RKO (cell line): ENCODE measurements at regions not wholly inside any gene's neighbourhood (a gene's known extent, or its start where the extent isn't known, plus 50 kb on each side); places are given as distances from the start of the nearest gene placed in this dataset.
"Not testable (repeated sequence)": the region's sequence is repeated elsewhere in the genome, so short reads cannot be mapped to it uniquely, and the experiment has no call there.

ENCODE experiments used
- DNase-seq: peaks from one replicate; pipeline ENCODE4 v3.0.0-alpha.2; 2016; ENCODE audit warnings: low spot score

GRCh38 chr15:53126144-53126543 is 336.0 kb upstream of the ONECUT1 start:
- no peak for DNase-seq

- DNase-seq: no peak
Observed at GRCh38 chr15:53122818-53123217, 332.7 kb upstream of the ONECUT1 start.

- not testable (repeated sequence) for DNase-seq
Observed at GRCh38 chr15:53116915-53117314, 326.8 kb upstream of the ONECUT1 start.

- no peak for DNase-seq
Observed at GRCh38 chr15:53116169-53116568, 326.0 kb upstream of the ONECUT1 start.

- DNase-seq: no peak
Observed at GRCh38 chr15:53115563-53115962, 325.4 kb upstream of the ONECUT1 start.

- no peak for DNase-seq
Observed at GRCh38 chr15:53114960-53115359, 324.8 kb upstream of the ONECUT1 start.

- DNase-seq: no peak
Observed at GRCh38 chr15:53110999-53111398, 320.9 kb upstream of the ONECUT1 start.

GRCh38 chr15:53108319-53108718 is 318.2 kb upstream of the ONECUT1 start:
- no peak for DNase-seq

- no peak for DNase-seq
Observed at GRCh38 chr15:53107855-53108254, 317.7 kb upstream of the ONECUT1 start.

- DNase-seq: no peak
Observed at GRCh38 chr15:53106505-53107286, 316.6 kb upstream of the ONECUT1 start.

- DNase-seq: no peak
Observed at GRCh38 chr15:53102483-53102882, 312.3 kb upstream of the ONECUT1 start.

- DNase-seq: no peak
Observed at GRCh38 chr15:53080484-53080883, 290.3 kb upstream of the ONECUT1 start.

- no peak for DNase-seq
Observed at GRCh38 chr15:53074221-53074620, 284.1 kb upstream of the ONECUT1 start.

- peak; percentile 96 for DNase-seq
Observed at GRCh38 chr15:53072077-53072476, 281.9 kb upstream of the ONECUT1 start.

- no peak for DNase-seq
Observed at GRCh38 chr15:53068636-53069035, 278.5 kb upstream of the ONECUT1 start.

- DNase-seq: no peak
Observed at GRCh38 chr15:53059273-53060043, 269.3 kb upstream of the ONECUT1 start.

GRCh38 chr15:53046153-53046790 is 256.1 kb upstream of the ONECUT1 start:
- no peak for DNase-seq

- no peak for DNase-seq
Observed at GRCh38 chr15:53038655-53038941, 248.5 kb upstream of the ONECUT1 start.

- no peak for DNase-seq
Observed at GRCh38 chr15:53037904-53038654, 247.9 kb upstream of the ONECUT1 start.

GRCh38 chr15:53036641-53037040 is 246.5 kb upstream of the ONECUT1 start:
- peak; percentile 5 for DNase-seq

- no peak for DNase-seq
Observed at GRCh38 chr15:53034767-53035245, 244.7 kb upstream of the ONECUT1 start.

GRCh38 chr15:53033709-53034108 is 243.6 kb upstream of the ONECUT1 start:
- no peak for DNase-seq
